Neuronal stem cell (in vitro differentiated cells): ENCODE measurements at regions not wholly inside any gene's neighbourhood (a gene's known extent, or its start where the extent isn't known, plus 50 kb on each side); places are given as distances from the start of the nearest gene placed in this dataset.

ENCODE experiments used
- DNase-seq: peaks from one replicate; pipeline ENCODE4 v3.0.0-alpha.2; 2013; ENCODE audit warnings: low spot score
- H2AFZ ChIP-seq: one replicate; pipeline ENCODE4 v1.6.1; 2013; ENCODE audit warnings: mild to moderate bottlenecking, low read length, inconsistent platforms
- H2AK5ac ChIP-seq: 2 replicates; pipeline ENCODE4 v1.6.1; 2013; ENCODE audit warnings: low read depth, mild to moderate bottlenecking, inconsistent platforms, low read length, moderate library complexity, mixed read lengths
- H2BK120ac ChIP-seq: 2 replicates; pipeline ENCODE4 v1.6.1; 2013; ENCODE audit warnings: low read depth, mild to moderate bottlenecking, inconsistent platforms, low read length, moderate library complexity, mixed read lengths
- H2BK12ac ChIP-seq: one replicate; pipeline ENCODE4 v1.6.1; 2013; ENCODE audit warnings: low read length, inconsistent platforms
- H2BK15ac ChIP-seq: 2 replicates; pipeline ENCODE4 v1.6.1; 2013; ENCODE audit warnings: mild to moderate bottlenecking, low read length, inconsistent platforms, mixed read lengths
- H2BK5ac ChIP-seq: one replicate; pipeline ENCODE4 v1.6.1; 2013; ENCODE audit warnings: inconsistent platforms, mild to moderate bottlenecking, low read length, moderate library complexity
- H3K14ac ChIP-seq: one replicate; pipeline ENCODE4 v1.6.1; 2013; ENCODE audit warnings: low read length, inconsistent platforms
- H3K18ac ChIP-seq: 2 replicates; pipeline ENCODE4 v1.6.1; 2013; ENCODE audit warnings: low read length, inconsistent platforms
- H3K23ac ChIP-seq: 2 replicates; pipeline ENCODE4 v1.6.1; 2013; ENCODE audit warnings: low read depth, mild to moderate bottlenecking, mixed read lengths, low read length, inconsistent platforms; ENCODE audit not compliant: poor library complexity
- H3K27ac ChIP-seq: replicated peaks from 3 replicates; pipeline ENCODE4 v1.5.1; 2013; ENCODE audit warnings: low read length, inconsistent platforms
- H3K27me3 ChIP-seq, 3 experiments: 2 replicates each; pipeline ENCODE4 v1.6.1; 2013; ENCODE audit warnings: low read length in 3 of 3, mild to moderate bottlenecking in 2 of 3, inconsistent platforms in 1 of 3, low read depth in 1 of 3, mixed read lengths in 1 of 3, moderate library complexity in 1 of 3; ENCODE audit not compliant: control insufficient read depth in 3 of 3, insufficient read depth in 3 of 3
- H3K36me3 ChIP-seq, 2 donors: replicated peaks in 1 of 2; 2 replicates each; pipeline ENCODE4 v1.6.1; 2013; ENCODE audit warnings: low read length in 2 of 2; ENCODE audit not compliant: control insufficient read depth in 2 of 2, insufficient read depth in 2 of 2
- H3K4ac ChIP-seq: 2 replicates; pipeline ENCODE4 v1.6.1; 2013; ENCODE audit warnings: inconsistent platforms, mild to moderate bottlenecking, low read length, moderate library complexity
- H3K4me1 ChIP-seq, 2 donors: 1 replicate in 1 of 2; 2 replicates in 1 of 2; pipeline ENCODE4 v1.6.1; 2013; ENCODE audit warnings: low read length in 2 of 2, low read depth in 1 of 2; ENCODE audit not compliant: control insufficient read depth in 2 of 2, insufficient read depth in 1 of 2
- H3K4me2 ChIP-seq: one replicate; pipeline ENCODE4 v1.6.1; 2013; ENCODE audit warnings: mild to moderate bottlenecking, low read length, inconsistent platforms; ENCODE audit not compliant: insufficient read depth, poor library complexity, severe bottlenecking
- H3K4me3 ChIP-seq, 2 donors: 2 replicates each; pipeline ENCODE4 v1.5.1; 2013; ENCODE audit warnings: low read length in 2 of 2, mild to moderate bottlenecking in 2 of 2, inconsistent platforms in 1 of 2, moderate library complexity in 1 of 2
- H3K79me1 ChIP-seq: one replicate; pipeline ENCODE4 v1.6.1; 2013; ENCODE audit warnings: low read depth, mild to moderate bottlenecking, inconsistent platforms, low read length, moderate library complexity
- H3K9ac ChIP-seq: one replicate; pipeline ENCODE4 v1.6.1; 2013; ENCODE audit warnings: mild to moderate bottlenecking, low read depth, low read length, inconsistent platforms; ENCODE audit not compliant: poor library complexity
- H3K9me3 ChIP-seq, 2 donors: replicated peaks in 1 of 2; 2 replicates each; pipeline versions ENCODE3 to v1.6.1; 2013; ENCODE audit warnings: low read length in 2 of 2, mild to moderate bottlenecking in 2 of 2, inconsistent platforms in 1 of 2, low read depth in 1 of 2, mixed read lengths in 1 of 2, moderate library complexity in 1 of 2; ENCODE audit not compliant: control insufficient read depth in 2 of 2, insufficient read depth in 1 of 2
- H4K8ac ChIP-seq: one replicate; pipeline ENCODE4 v1.6.1; 2013; ENCODE audit warnings: low read depth, mild to moderate bottlenecking, inconsistent platforms, low read length, moderate library complexity
- H4K91ac ChIP-seq: one replicate; pipeline ENCODE4 v1.6.1; 2013; ENCODE audit warnings: low read length, low read depth, mild to moderate bottlenecking, inconsistent platforms; ENCODE audit not compliant: poor library complexity
- WGBS, 2 donors: extraction: QIAGEN DNeasy Blood & Tissue Kit; methylation state at CpG; one replicate each; pipeline ENCODE4 v1.1.7; 2013; ENCODE audit warnings: missing lambda C conversion rate in 2 of 2, mixed read lengths in 1 of 2; ENCODE audit not compliant: insufficient read length in 2 of 2, insufficient replicate concordance in 1 of 2; ENCODE audit errors: extremely low coverage in 2 of 2; 5-methylcytosine and 5-hydroxymethylcytosine counted together

- Histone ChIP-seq H3K14ac (no peak overlapping the region), H3K23ac (no peak overlapping the region), H4K8ac (no peak overlapping the region), H4K91ac (no peak overlapping the region), H3K27ac (no peak overlapping the region), H3K4me3 (no peak overlapping the region), H3K18ac (no peak overlapping the region), H2BK12ac (no peak overlapping the region), H3K4me1 (no peaks in the 10 kb centered on the region), H3K36me3 (no peaks in the 10 kb centered on the region), H3K9ac (no peak overlapping the region), H2BK15ac (no peak overlapping the region), H3K79me1 (no peaks in the 10 kb centered on the region), H2AFZ (no peak overlapping the region), H3K4ac (no peak overlapping the region), H3K9me3 (no peaks in the 10 kb centered on the region), H2AK5ac (no peak overlapping the region), H2BK5ac (no peak overlapping the region), H3K27me3 (no peaks in the 10 kb centered on the region), H2BK120ac (no peak overlapping the region), H3K4me2 (no peak overlapping the region)
- WGBS, 2 donors, result no CpG with 5 or more reads among the region's 4 CpGs
- DNase-seq, result no peak
These were observed 59.1 kb upstream of the DHRS4 start for GRCh38 chr14:23894362-23895052.

GRCh38 chr14:23895053-23895419, 58.5 kb upstream of the DHRS4 start:
- no peaks in the 10 kb centered on the region for H3K36me3 ChIP-seq
- H3K4me3 ChIP-seq, result no peak overlapping the region
- H3K14ac ChIP-seq, result no peak overlapping the region
- H2BK15ac ChIP-seq, result no peak overlapping the region
- H3K27ac ChIP-seq, result no peak overlapping the region
- peaks cover 0 to 2% of the 10 kb centered on the region in 2 donors for H3K9me3 ChIP-seq
- H2BK5ac ChIP-seq, result no peak overlapping the region
- H2BK120ac ChIP-seq, result no peak overlapping the region
- H3K4me1 ChIP-seq, result no peaks in the 10 kb centered on the region
- H2BK12ac ChIP-seq, result no peak overlapping the region
- no CpG with 5 or more reads among the region's 1 CpG for WGBS, 2 donors
- no peak overlapping the region for H3K4me2 ChIP-seq
- H3K4ac ChIP-seq, result no peak overlapping the region
- H4K91ac ChIP-seq, result no peak overlapping the region
- H2AK5ac ChIP-seq, result no peak overlapping the region
- no peaks in the 10 kb centered on the region for H3K27me3 ChIP-seq
- no peak overlapping the region for H3K18ac ChIP-seq
- H3K79me1 ChIP-seq, result no peaks in the 10 kb centered on the region
- no peak overlapping the region for H3K23ac ChIP-seq
- H3K9ac ChIP-seq, result no peak overlapping the region
- H4K8ac ChIP-seq, result no peak overlapping the region
- no peak for DNase-seq
- H2AFZ ChIP-seq, result no peak overlapping the region

- Histone ChIP-seq H3K36me3 (no peaks in the 10 kb centered on the region), H2BK15ac (no peak overlapping the region), H3K4ac (no peak overlapping the region), H2BK12ac (no peak overlapping the region), H2BK120ac (no peak overlapping the region), H3K9me3 (peaks cover 0 to 2% of the 10 kb centered on the region in 2 donors), H3K18ac (no peak overlapping the region), H2BK5ac (no peak overlapping the region), H2AFZ (no peak overlapping the region), H3K4me1 (no peaks in the 10 kb centered on the region), H3K79me1 (no peaks in the 10 kb centered on the region), H2AK5ac (no peak overlapping the region), H3K27me3 (no peaks in the 10 kb centered on the region), H3K23ac (no peak overlapping the region), H3K14ac (no peak overlapping the region), H3K27ac (no peak overlapping the region), H3K4me3 (no peak overlapping the region), H3K4me2 (no peak overlapping the region), H3K9ac (no peak overlapping the region), H4K8ac (no peak overlapping the region), H4K91ac (no peak overlapping the region)
- no peak for DNase-seq
- no CpG with 5 or more reads among the region's 3 CpGs for WGBS, 2 donors
These were observed 58.1 kb upstream of the DHRS4 start for GRCh38 chr14:23895480-23895879.

- H2BK15ac ChIP-seq, result no peak overlapping the region
- H2BK120ac ChIP-seq, result no peak overlapping the region
- no peak overlapping the region for H2BK12ac ChIP-seq
- H3K79me1 ChIP-seq, result no peaks in the 10 kb centered on the region
- H3K14ac ChIP-seq, result no peak overlapping the region
- H3K4ac ChIP-seq, result no peak overlapping the region
- no peak overlapping the region for H4K8ac ChIP-seq
- H2AFZ ChIP-seq, result no peak overlapping the region
- H3K9me3 ChIP-seq, result peaks cover 0 to 2% of the 10 kb centered on the region in 2 donors
- H3K4me1 ChIP-seq, result no peaks in the 10 kb centered on the region
- H2AK5ac ChIP-seq, result no peak overlapping the region
- H3K27me3 ChIP-seq, result no peaks in the 10 kb centered on the region
- H3K36me3 ChIP-seq, result no peaks in the 10 kb centered on the region
- H4K91ac ChIP-seq, result no peak overlapping the region
- H3K27ac ChIP-seq, result no peak overlapping the region
- H2BK5ac ChIP-seq, result no peak overlapping the region
- no peak overlapping the region for H3K4me2 ChIP-seq
- H3K23ac ChIP-seq, result no peak overlapping the region
- no peak overlapping the region for H3K18ac ChIP-seq
- no peak overlapping the region for H3K9ac ChIP-seq
- no peak overlapping the region for H3K4me3 ChIP-seq
- DNase-seq, result no peak
- no CpG with 5 or more reads among the region's 5 CpGs for WGBS, 2 donors
These were observed 56.9 kb upstream of the DHRS4 start for GRCh38 chr14:23896609-23897153.
